HepG2 (cell line): ENCODE measurements at regions not wholly inside any gene's neighbourhood (a gene's known extent, or its start where the extent isn't known, plus 50 kb on each side); places are given as distances from the start of the nearest gene placed in this dataset.

Experiments used
- ATAC-seq: fragments of 200-7000 bp; cut with Tn5 transposase; 3 replicates; pipeline ENCODE4 v1.9.1; 2020; ENCODE audit warnings: mild to moderate bottlenecking, moderate library complexity
- BruUV-seq: library from RNA; stranded (reverse); fragments of 400-500 nt; replicated peaks from 2 replicates; lab custom pipeline; 2021; lab: Mats Ljungman, UMichigan
- CTCF ChIA-PET: fragments of 300-600 bp; formaldehyde crosslinking; extraction: SDS; loops from one replicate; lab custom pipeline; 2021; ENCODE audit warnings: low total read pairs, inconsistent platforms, low intra/inter-chr PET ratio; lab: Yijun Ruan, JAX
- POLR2A ChIA-PET: fragments of 350-600 bp; sonication (Branson Sonifier 250); formaldehyde crosslinking; loops from one replicate; lab custom pipeline; 2020; ENCODE audit warnings: antibody characterized with exemption, inconsistent platforms; lab: Yijun Ruan, JAX
- DNase-seq: peaks from one replicate; pipeline ENCODE4 v3.0.0-alpha.2; 2015; ENCODE audit warnings: low spot score
- FAIRE-seq: peaks from 3 replicates; lab custom pipeline; 2011; peaks lifted over from hg19 to GRCh38; lab: Jason Lieb, UNC
- H2AFZ ChIP-seq: one replicate; pipeline ENCODE4 v1.6.1; 2011; ENCODE audit warnings: low read length, inconsistent platforms
- H3K27ac ChIP-seq: fragments of 300-600 bp; 3 replicates; pipeline ENCODE4 v1.8.0; 2011; ENCODE audit warnings: mixed run types, mild to moderate bottlenecking, mixed read lengths, low read length, inconsistent platforms; ENCODE audit not compliant: insufficient read depth; ENCODE audit errors: extremely low read length
- H3K27me3 ChIP-seq, 2 experiments: fragments of 200-600 bp in 1 of 2; 2 replicates in 1 of 2; 3 replicates in 1 of 2; pipeline versions ENCODE4 v1.6.0 to v1.8.0; 2011; ENCODE audit warnings: low read length in 2 of 2, mild to moderate bottlenecking in 2 of 2, moderate library complexity in 2 of 2, inconsistent platforms in 1 of 2; ENCODE audit not compliant: insufficient read depth in 2 of 2, control insufficient read depth in 1 of 2
- H3K36me3 ChIP-seq, 2 experiments: fragments of 200-600 bp in 1 of 2; replicated peaks in 1 of 2; 2 replicates in 1 of 2; 3 replicates in 1 of 2; pipeline versions ENCODE4 v1.5.1 to v1.8.0; 2011; ENCODE audit warnings: low read length in 2 of 2, inconsistent platforms in 1 of 2; ENCODE audit not compliant: insufficient read depth in 2 of 2, control insufficient read depth in 1 of 2
- H3K4me1 ChIP-seq: 2 replicates; pipeline ENCODE4 v1.5.1; 2012; ENCODE audit warnings: low read length, inconsistent platforms; ENCODE audit not compliant: insufficient read depth
- H3K4me2 ChIP-seq: 2 replicates; pipeline ENCODE4 v1.6.0; 2011; ENCODE audit warnings: low read depth, low read length, inconsistent platforms
- H3K4me3 ChIP-seq, 3 experiments: fragments of 200-600 bp in 1 of 3; sonication (generic), shearing (Covaris generic) in 1 of 3; replicated peaks in 1 of 3; 2 replicates each; pipeline ENCODE4 v1.5.1; 2011 to 2016; ENCODE audit warnings: low read length in 3 of 3, inconsistent platforms in 2 of 3, low read depth in 2 of 3, mild to moderate bottlenecking in 2 of 3, control low read depth in 1 of 3, mixed read lengths in 1 of 3; ENCODE audit not compliant: insufficient read depth in 1 of 3
- H3K79me2 ChIP-seq: one replicate; pipeline ENCODE4 v1.6.1; 2011; ENCODE audit warnings: low read length, inconsistent platforms; ENCODE audit not compliant: insufficient read depth
- H3K9ac ChIP-seq: 2 replicates; pipeline ENCODE4 v1.6.0; 2011; ENCODE audit warnings: mild to moderate bottlenecking, low read depth, low read length, inconsistent platforms; ENCODE audit not compliant: insufficient read depth
- H3K9me3 ChIP-seq: 2 replicates; pipeline ENCODE4 v1.5.1; 2012; ENCODE audit warnings: mild to moderate bottlenecking, low read length
- H4K20me1 ChIP-seq: 2 replicates; pipeline ENCODE4 v1.6.0; 2011; ENCODE audit warnings: inconsistent platforms, mild to moderate bottlenecking, low read length, moderate library complexity; ENCODE audit not compliant: insufficient read depth
- HBP1 ChIP-seq: IDR thresholded peaks from 2 replicates; pipeline ENCODE4 v1.6.1; 2016; ENCODE audit warnings: low read depth, control low read depth
- MED8 ChIP-seq: sonication (generic); formaldehyde crosslinking; IDR thresholded peaks from 2 replicates; pipeline ENCODE4 v1.8.1; 2023; ENCODE audit warnings: mild to moderate bottlenecking, missing genetic modification reagents; ENCODE audit not compliant: insufficient replicate concordance
- TFDP2 ChIP-seq: sonication (generic); formaldehyde crosslinking; IDR thresholded peaks from 2 replicates; pipeline ENCODE4 v1.4.0; 2020; ENCODE audit warnings: missing genetic modification reagents
- ZNF580 ChIP-seq: IDR thresholded peaks from 2 replicates; pipeline ENCODE4 v1.6.1; 2016; ENCODE audit warnings: low read depth, borderline replicate concordance
- ZNF770 ChIP-seq: sonication (generic); formaldehyde crosslinking; IDR thresholded peaks from 2 replicates; pipeline ENCODE4 v1.5.0; 2020; ENCODE audit warnings: mild to moderate bottlenecking, missing genetic modification reagents
- ZNF792 ChIP-seq: IDR thresholded peaks from 2 replicates; pipeline ENCODE4 v1.6.1; 2016
- WGBS: methylation state at CpG from one replicate; pipeline ENCODE4 v1.1.6; 2017; ENCODE audit warnings: low lambda C conversion rate; 5-methylcytosine and 5-hydroxymethylcytosine counted together
- in situ Hi-C: cut with HindIII; loops from 2 replicates; pipeline ENCODE4 v1.10.0; 2017; ENCODE audit warnings: low pct_unique_long_range_greater_than_20kb; ENCODE audit not compliant: extremely low pct_ligation_motif_present
- intact Hi-C: fragments of 100-400 bp; cut with micrococcal nuclease; formaldehyde crosslinking; loops from one replicate; pipeline ENCODE4 v1.10.0; 2022; ENCODE audit not compliant: unreplicated experiment

- Histone ChIP-seq H3K4me2 (no peak overlapping the region), H3K27me3 (no peaks in the 10 kb centered on the region), H3K79me2 (no peaks in the 10 kb centered on the region), H3K9ac (no peak overlapping the region), H2AFZ (no peak overlapping the region), H3K9me3 (peaks cover 67% of the 10 kb centered on the region), H3K4me1 (no peaks in the 10 kb centered on the region), H3K27ac (no peak overlapping the region), H4K20me1 (no peaks in the 10 kb centered on the region), H3K36me3 (no peaks in the 10 kb centered on the region), H3K4me3 (no peak overlapping the region)
- ATAC-seq (no peak), DNase-seq (no peak), FAIRE-seq (no peak)
- WGBS = no CpG with 5 or more reads among the region's 2 CpGs
- POLR2A ChIA-PET = no interaction called here
- intact Hi-C loops (no loop called here), in situ Hi-C loops (no loop called here)
- BruUV-seq = no TSS peak
- CTCF ChIA-PET = no interaction called here
- no peak for TF ChIP-seq ZNF770
- no peak for TF ChIP-seq TFDP2 (CRISPR knock-in tag)
- TF ChIP-seq ZNF792 (CRISPR knock-in tag) = no peak
- TF ChIP-seq HBP1 = no peak
- no peak for TF ChIP-seq MED8
- TF ChIP-seq ZNF580 (CRISPR knock-in tag) = no peak
- TF ChIP-seq, all 625 proteins: peak for 0
These were observed 313.5 kb downstream of the TLR4 start for GRCh38 chr9:118017607-118018122.
